CD8-positive, alpha-beta memory T cell (primary cell): ENCODE measurements at regions not wholly inside any gene's neighbourhood (a gene's known extent, or its start where the extent isn't known, plus 50 kb on each side); places are given as distances from the start of the nearest gene placed in this dataset.

Source experiments
- CTCF ChIA-PET: fragments of 350-600 bp; sonication (Branson Sonifier 250); formaldehyde crosslinking; loops from one replicate; lab custom pipeline; 2021; ENCODE audit warnings: antibody characterized with exemption; lab: Charles Lee
- POLR2A ChIA-PET: fragments of 350-600 bp; sonication (Branson Sonifier 250); formaldehyde crosslinking; loops from one replicate; lab custom pipeline; 2021; ENCODE audit warnings: antibody characterized with exemption; lab: Charles Lee
- DNase-seq, 5 donors: peaks; one replicate each; pipeline versions ENCODE4 v3.0.0 to v3.0.0-alpha.2; 2020 to 2022; ENCODE audit warnings: mixed read lengths in 1 of 5
- H3K27ac ChIP-seq: one replicate; pipeline ENCODE4 v1.7.0; 2013; ENCODE audit warnings: low read depth, mild to moderate bottlenecking, low read length, moderate library complexity
- H3K27me3 ChIP-seq: 2 replicates; pipeline ENCODE4 v1.7.0; 2013; ENCODE audit warnings: low read length, mild to moderate bottlenecking; ENCODE audit not compliant: insufficient read depth, poor library complexity, severe bottlenecking
- H3K36me3 ChIP-seq: 2 replicates; pipeline ENCODE4 v1.7.0; 2013; ENCODE audit warnings: mild to moderate bottlenecking, low read length, moderate library complexity; ENCODE audit not compliant: insufficient read depth
- H3K4me1 ChIP-seq: 2 replicates; pipeline ENCODE4 v1.7.0; 2013; ENCODE audit warnings: mild to moderate bottlenecking, low read length, moderate library complexity; ENCODE audit not compliant: insufficient read depth
- H3K4me3 ChIP-seq: 2 replicates; pipeline ENCODE4 v1.7.0; 2013; ENCODE audit warnings: mild to moderate bottlenecking, low read length
- H3K9me3 ChIP-seq: 2 replicates; pipeline ENCODE4 v1.7.0; 2013; ENCODE audit warnings: mild to moderate bottlenecking, low read length
- H3K27ac Mint-ChIP-seq, 8 donors: one replicate each; pipeline ENCODE4 v1.8.0; 2020 to 2021; ENCODE audit warnings: mixed read lengths in 8 of 8, mild to moderate bottlenecking in 6 of 8, inconsistent platforms in 3 of 8, moderate library complexity in 3 of 8
- H3K27me3 Mint-ChIP-seq, 2 donors: one replicate each; pipeline ENCODE4 v1.8.0; 2020 to 2021; ENCODE audit warnings: mixed read lengths in 2 of 2, mild to moderate bottlenecking in 1 of 2, moderate library complexity in 1 of 2
- H3K36me3 Mint-ChIP-seq, 3 donors: one replicate each; pipeline ENCODE4 v1.8.0; 2020 to 2021; ENCODE audit warnings: mixed read lengths in 3 of 3, inconsistent platforms in 1 of 3, mild to moderate bottlenecking in 1 of 3
- H3K4me1 Mint-ChIP-seq, 3 donors: one replicate each; pipeline ENCODE4 v1.8.0; 2020 to 2021; ENCODE audit warnings: mixed read lengths in 3 of 3, inconsistent platforms in 1 of 3, mild to moderate bottlenecking in 1 of 3
- H3K4me3 Mint-ChIP-seq, 7 donors: one replicate each; pipeline ENCODE4 v1.8.0; 2020 to 2021; ENCODE audit warnings: mixed read lengths in 7 of 7, mild to moderate bottlenecking in 6 of 7, moderate library complexity in 4 of 7, inconsistent platforms in 2 of 7
- H3K9me3 Mint-ChIP-seq, 5 donors: one replicate each; pipeline ENCODE4 v1.8.0; 2020 to 2022; ENCODE audit warnings: mixed read lengths in 5 of 5, mild to moderate bottlenecking in 3 of 5, moderate library complexity in 2 of 5, inconsistent platforms in 1 of 5

GRCh38 chr14:26081043-26081442 lies 516.8 kb downstream of the NOVA1 start:
- no peak for DNase-seq
- no peak overlapping the region for H3K27ac ChIP-seq
- no peak overlapping the region for H3K27ac Mint-ChIP-seq
- H3K4me1 ChIP-seq, result no peaks in the 10 kb centered on the region
- no peaks in the 10 kb centered on the region for H3K27me3 Mint-ChIP-seq
- ChIA-PET POLR2A (no interaction called here), CTCF (no interaction called here)
- H3K4me3 Mint-ChIP-seq, result no peak overlapping the region
- H3K9me3 ChIP-seq, result no peaks in the 10 kb centered on the region
- H3K9me3 Mint-ChIP-seq, result peaks cover 5 to 52% (median 15%) of the 10 kb centered on the region in 5 donors
- no peaks in the 10 kb centered on the region for H3K36me3 ChIP-seq
- no peaks in the 10 kb centered on the region for H3K36me3 Mint-ChIP-seq
- no peaks in the 10 kb centered on the region for H3K27me3 ChIP-seq
- no peaks in the 10 kb centered on the region for H3K4me1 Mint-ChIP-seq
- H3K4me3 ChIP-seq, result no peak overlapping the region

DNA sequence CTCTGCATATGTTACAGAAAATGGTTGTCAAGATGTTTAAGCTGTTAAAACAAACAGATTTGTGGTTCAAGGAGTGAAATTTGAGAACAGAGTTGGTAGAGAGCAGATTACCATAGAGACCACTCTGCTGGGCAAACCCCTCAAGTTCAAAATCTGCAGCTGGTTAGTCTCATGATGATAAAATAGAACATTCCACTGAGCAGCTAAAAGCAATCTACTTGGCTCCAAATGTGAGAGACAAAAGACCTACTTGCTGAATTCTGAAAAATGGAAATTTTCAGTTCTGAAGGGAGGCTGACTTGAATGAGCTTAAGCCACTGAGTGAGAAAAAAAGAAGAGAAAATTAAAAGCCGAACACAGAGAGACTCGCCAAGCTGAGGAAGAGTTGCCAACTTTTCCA lies 519.3 kb downstream of the NOVA1 start:
- Mint-ChIP-seq H3K27me3 (no peaks in the 10 kb centered on the region), H3K36me3 (no peaks in the 10 kb centered on the region), H3K9me3 (peaks cover 3 to 47% (median 16%) of the 10 kb centered on the region in 5 donors), H3K27ac (no peak overlapping the region), H3K4me3 (no peak overlapping the region), H3K4me1 (no peaks in the 10 kb centered on the region)
- H3K36me3 ChIP-seq, result no peaks in the 10 kb centered on the region
- H3K9me3 ChIP-seq, result no peaks in the 10 kb centered on the region
- no peak overlapping the region for H3K27ac ChIP-seq
- CTCF ChIA-PET, result no interaction called here
- DNase-seq, result no peak
- H3K27me3 ChIP-seq, result no peaks in the 10 kb centered on the region
- POLR2A ChIA-PET, result no interaction called here
- no peaks in the 10 kb centered on the region for H3K4me1 ChIP-seq
- no peak overlapping the region for H3K4me3 ChIP-seq

GRCh38 chr14:26074892-26075291 lies 522.9 kb downstream of the NOVA1 start:
- CTCF ChIA-PET, result no interaction called here
- H3K9me3 ChIP-seq, result no peaks in the 10 kb centered on the region
- Mint-ChIP-seq H3K36me3 (no peaks in the 10 kb centered on the region), H3K4me3 (no peak overlapping the region), H3K27me3 (no peaks in the 10 kb centered on the region), H3K4me1 (no peaks in the 10 kb centered on the region), H3K27ac (no peak overlapping the region), H3K9me3 (peaks cover 4 to 38% (median 15%) of the 10 kb centered on the region in 5 donors)
- H3K27me3 ChIP-seq, result no peaks in the 10 kb centered on the region
- POLR2A ChIA-PET, result no interaction called here
- H3K36me3 ChIP-seq, result no peaks in the 10 kb centered on the region
- H3K4me1 ChIP-seq, result no peaks in the 10 kb centered on the region
- no peak overlapping the region for H3K27ac ChIP-seq
- DNase-seq, result no peak
- no peak overlapping the region for H3K4me3 ChIP-seq

DNA sequence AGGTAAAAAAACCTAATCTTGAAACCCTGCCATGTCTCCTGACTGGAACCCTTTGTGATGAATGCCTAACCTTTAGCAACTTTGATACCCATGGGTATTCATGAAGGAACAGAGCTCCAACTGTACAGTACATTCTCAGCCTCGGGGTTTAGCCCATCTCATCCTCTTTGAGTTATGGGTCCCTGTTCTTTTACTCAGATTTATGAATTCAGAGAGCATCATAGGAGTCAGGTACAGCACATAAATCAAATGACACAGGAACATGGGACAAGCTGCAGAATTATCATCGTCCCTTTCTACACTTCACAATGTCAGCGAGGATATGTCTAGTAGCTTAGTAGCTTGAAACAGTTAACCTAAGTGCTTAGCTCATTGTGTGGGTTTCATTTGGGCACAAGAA lies 527.4 kb downstream of the NOVA1 start:
- ChIA-PET POLR2A (no interaction called here), CTCF (no interaction called here)
- H3K4me1 ChIP-seq, result no peaks in the 10 kb centered on the region
- no peak overlapping the region for H3K4me3 ChIP-seq
- H3K4me3 Mint-ChIP-seq, result no peak overlapping the region
- H3K36me3 Mint-ChIP-seq, result no peaks in the 10 kb centered on the region
- H3K9me3 Mint-ChIP-seq, result peaks cover 7 to 44% (median 16%) of the 10 kb centered on the region in 5 donors
- no peaks in the 10 kb centered on the region for H3K4me1 Mint-ChIP-seq
- no peaks in the 10 kb centered on the region for H3K9me3 ChIP-seq
- H3K36me3 ChIP-seq, result no peaks in the 10 kb centered on the region
- H3K27ac ChIP-seq, result no peak overlapping the region
- no peak for DNase-seq
- no peaks in the 10 kb centered on the region for H3K27me3 Mint-ChIP-seq
- no peaks in the 10 kb centered on the region for H3K27me3 ChIP-seq
- H3K27ac Mint-ChIP-seq, result no peak overlapping the region

- Histone ChIP-seq H3K4me1 (no peaks in the 10 kb centered on the region), H3K27ac (no peak overlapping the region), H3K4me3 (no peak overlapping the region), H3K9me3 (no peaks in the 10 kb centered on the region), H3K27me3 (no peaks in the 10 kb centered on the region), H3K36me3 (no peaks in the 10 kb centered on the region)
- peaks cover 7 to 39% (median 13%) of the 10 kb centered on the region in 5 donors for H3K9me3 Mint-ChIP-seq
- ChIA-PET CTCF (no interaction called here), POLR2A (no interaction called here)
- no peak for DNase-seq
- no peak overlapping the region for H3K27ac Mint-ChIP-seq
- H3K4me3 Mint-ChIP-seq, result no peak overlapping the region
- H3K4me1 Mint-ChIP-seq, result no peaks in the 10 kb centered on the region
- no peaks in the 10 kb centered on the region for H3K36me3 Mint-ChIP-seq
- no peaks in the 10 kb centered on the region for H3K27me3 Mint-ChIP-seq
Observed at GRCh38 chr14:26067786-26068459, 529.9 kb downstream of the NOVA1 start.

DNA sequence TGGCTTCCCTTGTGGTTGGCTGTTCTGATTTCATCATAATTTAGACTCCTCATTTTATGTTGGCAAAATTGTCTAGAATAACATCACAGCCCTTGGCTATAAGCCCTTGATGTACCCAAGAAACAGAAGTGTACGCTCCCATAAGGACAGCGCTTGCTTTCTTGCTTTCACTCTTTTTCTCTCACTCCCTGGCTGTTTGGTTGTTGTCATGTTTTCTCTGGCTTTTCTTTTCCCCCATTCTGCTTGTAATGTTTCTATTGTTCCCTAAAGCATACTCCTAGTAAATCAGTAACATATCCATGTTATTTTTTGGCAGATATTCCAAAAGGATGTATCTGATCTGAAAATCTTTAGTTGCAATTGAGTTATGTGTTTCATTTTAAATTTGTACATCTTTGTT lies 530.5 kb downstream of the NOVA1 start:
- POLR2A ChIA-PET, result no interaction called here
- no peak overlapping the region for H3K27ac Mint-ChIP-seq
- no peak overlapping the region for H3K4me3 Mint-ChIP-seq
- Histone ChIP-seq H3K36me3 (no peaks in the 10 kb centered on the region), H3K27me3 (no peaks in the 10 kb centered on the region), H3K9me3 (no peaks in the 10 kb centered on the region), H3K27ac (no peak overlapping the region), H3K4me1 (no peaks in the 10 kb centered on the region), H3K4me3 (no peak overlapping the region)
- DNase-seq, result no peak
- H3K27me3 Mint-ChIP-seq, result no peaks in the 10 kb centered on the region
- H3K4me1 Mint-ChIP-seq, result no peaks in the 10 kb centered on the region
- no peaks in the 10 kb centered on the region for H3K36me3 Mint-ChIP-seq
- H3K9me3 Mint-ChIP-seq, result peaks cover 7 to 37% (median 11%) of the 10 kb centered on the region in 5 donors
- CTCF ChIA-PET, result no interaction called here

GRCh38 chr14:26056036-26056616 lies 541.7 kb downstream of the NOVA1 start:
- no peaks in the 10 kb centered on the region for H3K36me3 ChIP-seq
- ChIA-PET CTCF (no interaction called here), POLR2A (no interaction called here)
- H3K9me3 ChIP-seq, result peaks cover 8% of the 10 kb centered on the region
- no peaks in the 10 kb centered on the region for H3K27me3 ChIP-seq
- no peak for DNase-seq
- Mint-ChIP-seq H3K4me3 (no peak overlapping the region), H3K36me3 (no peaks in the 10 kb centered on the region), H3K4me1 (no peaks in the 10 kb centered on the region), H3K27me3 (no peaks in the 10 kb centered on the region), H3K27ac (no peak overlapping the region), H3K9me3 (peaks cover 9 to 22% (median 15%) of the 10 kb centered on the region in 5 donors)
- H3K4me1 ChIP-seq, result no peaks in the 10 kb centered on the region
- H3K4me3 ChIP-seq, result no peak overlapping the region
- H3K27ac ChIP-seq, result no peak overlapping the region

GRCh38 chr14:26032348-26032747 lies 565.5 kb downstream of the NOVA1 start:
- H3K4me3 Mint-ChIP-seq, result no peak overlapping the region
- H3K27ac Mint-ChIP-seq, result no peak overlapping the region
- no peaks in the 10 kb centered on the region for H3K36me3 ChIP-seq
- H3K27ac ChIP-seq, result no peak overlapping the region
- no peaks in the 10 kb centered on the region for H3K9me3 ChIP-seq
- H3K4me1 Mint-ChIP-seq, result no peaks in the 10 kb centered on the region
- no peak for DNase-seq
- peaks cover 2 to 35% (median 13%) of the 10 kb centered on the region in 5 donors for H3K9me3 Mint-ChIP-seq
- CTCF ChIA-PET, result no interaction called here
- POLR2A ChIA-PET, result no interaction called here
- no peak overlapping the region for H3K4me3 ChIP-seq
- no peaks in the 10 kb centered on the region for H3K27me3 Mint-ChIP-seq
- H3K27me3 ChIP-seq, result no peaks in the 10 kb centered on the region
- no peaks in the 10 kb centered on the region for H3K36me3 Mint-ChIP-seq
- H3K4me1 ChIP-seq, result no peaks in the 10 kb centered on the region
